ENCODE measurements at regions not wholly inside any gene's neighbourhood (a gene's known extent, or its start where the extent isn't known, plus 50 kb on each side); places are given as distances from the start of the nearest gene placed in this dataset.

- Histone ChIP-seq H3K4me1 (ENCODE audit: control insufficient read depth in 1 of 2, insufficient read depth in 2 of 2, low read length in 2 of 2) (no peaks in the 10 kb centered on the region), H3K27ac (ENCODE audit: low read depth, low read length) (no peak overlapping the region), H3K4me2 (ENCODE audit: low read length) (no peak overlapping the region), H3K79me2 (ENCODE audit: insufficient read depth, low read length) (no peaks in the 10 kb centered on the region), H3K27me3 (ENCODE audit: insufficient read depth, low read length) (no peaks in the 10 kb centered on the region), H3K9ac (ENCODE audit: low read length) (no peak overlapping the region), H2AFZ (ENCODE audit: low read depth, low read length, poor library complexity, severe bottlenecking) (no peak overlapping the region), H3K36me3 (ENCODE audit: control insufficient read depth in 1 of 2, insufficient read depth in 2 of 2, low read length in 2 of 2) (no peaks in the 10 kb centered on the region), H3K9me2 (ENCODE audit: insufficient read depth) (no peaks in the 10 kb centered on the region), H3K9me3 (ENCODE audit: control insufficient read depth in 1 of 2, insufficient read depth in 1 of 2, low read depth in 1 of 2, low read length in 2 of 2) (peaks cover 15% of the 10 kb centered on the region in 2 experiments; a peak in 2 of 4 replicates), H4K20me1 (ENCODE audit: insufficient read depth) (no peaks in the 10 kb centered on the region), H3K4me3 (replicated peaks in 1 of 2; ENCODE audit: low read depth in 1 of 2, low read length in 2 of 2) (no peak overlapping the region)
- ChIA-PET RAD21 (ENCODE audit: low non-redundant PET in 1 of 2, low total read pairs in 2 of 2, uncharacterized antibody in 2 of 2, unreplicated experiment in 2 of 2) (no interaction called here), POLR2A (no interaction called here), CTCF (no interaction called here)
- BruUV-seq (replicated peaks), result no TSS peak
- ATAC-seq, result no peak
- no peak for TF ChIP-seq EZH2 (IDR thresholded peaks at IDR 0.05)
- no peak for TF ChIP-seq EZH2phosphoT487 (IDR thresholded peaks at IDR 0.05; ENCODE audit: borderline replicate concordance)
- no peak for TF ChIP-seq MAX (IDR thresholded peaks at IDR 0.05)
- no peak for TF ChIP-seq REST (IDR thresholded peaks at IDR 0.05; ENCODE audit: low read depth)
- TF ChIP-seq POLR2AphosphoS5 (IDR thresholded peaks at IDR 0.05; ENCODE audit: low read depth, low read length), result no peak
- no peak for TF ChIP-seq FOSL1 (IDR thresholded peaks at IDR 0.05; ENCODE audit: low read depth)
- no peak for TF ChIP-seq SRF (IDR thresholded peaks at IDR 0.05; ENCODE audit: low read depth)
- TF ChIP-seq ZNF274 (IDR thresholded peaks at IDR 0.05; ENCODE audit: low read depth, low read length), result no peak
- TF ChIP-seq TCF7L2 (IDR thresholded peaks at IDR 0.05; ENCODE audit: borderline replicate concordance, extremely low read depth, insufficient read depth, insufficient read length), result no peak
- TF ChIP-seq ZBTB33 (IDR thresholded peaks at IDR 0.05; ENCODE audit: extremely low read depth, insufficient replicate concordance, low read length), result no peak
- TF ChIP-seq SIN3A (IDR thresholded peaks at IDR 0.05; ENCODE audit: low read depth), result no peak
- DNase-seq (ENCODE audit: low read depth, low spot score), result no peak
- intact Hi-C loops (cut with micrococcal nuclease), result no loop called here
Observed at GRCh38 chr17:83199500-83200201, 120.2 kb downstream of the METRNL start.
